Gastroesophageal sphincter (tissue), 3 donors: ENCODE measurements at regions not wholly inside any gene's neighbourhood (a gene's known extent, or its start where the extent isn't known, plus 50 kb on each side); places are given as distances from the start of the nearest gene placed in this dataset.

Experiments used
- CTCF ChIP-seq, 4 experiments: fragments of 200-600 bp in 2 of 4; fragments of 450-650 bp in 2 of 4; sonication (generic) in 1 of 4; IDR thresholded peaks; one replicate each; pipeline ENCODE4 v1.5.1; 2017 to 2019; ENCODE audit warnings: antibody characterized with exemption in 4 of 4, mild to moderate bottlenecking in 2 of 4, moderate library complexity in 2 of 4
- EP300 ChIP-seq: sonication (generic); formaldehyde crosslinking; IDR thresholded peaks from one replicate; pipeline ENCODE4 v1.6.1; 2017; ENCODE audit warnings: antibody characterized with exemption, mild to moderate bottlenecking
- POLR2A ChIP-seq, 2 donors: fragments of 450-650 bp; IDR thresholded peaks; one replicate each; pipeline ENCODE4 v1.6.1; 2017; ENCODE audit warnings: antibody characterized with exemption in 2 of 2, mild to moderate bottlenecking in 2 of 2, moderate library complexity in 1 of 2
- POLR2AphosphoS5 ChIP-seq: sonication (generic); formaldehyde crosslinking; IDR thresholded peaks from one replicate; pipeline ENCODE4 v1.6.1; 2017; ENCODE audit warnings: antibody characterized with exemption

DNA sequence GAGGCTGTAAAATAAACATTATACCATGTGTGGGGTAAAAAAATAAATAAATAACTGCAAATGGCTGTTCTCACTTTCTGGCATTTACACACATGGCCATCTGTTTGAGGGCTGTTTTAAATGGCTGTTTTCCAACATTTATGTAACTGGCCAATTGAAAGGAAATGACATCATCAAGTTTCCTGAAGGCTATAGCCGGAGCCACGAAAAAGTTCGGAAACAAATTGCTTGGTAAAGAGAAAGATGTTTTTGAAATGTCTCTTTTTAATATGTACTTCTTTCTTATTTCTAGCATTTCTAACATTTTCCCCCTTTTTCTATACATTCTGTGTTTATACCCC lies 95.4 kb upstream of the DAB2 start:
- TF ChIP-seq EP300 (no peak), POLR2A (IDR thresholded peaks at IDR 0.05) (no peak), CTCF (IDR thresholded peaks at IDR 0.05) (no peak), POLR2AphosphoS5 (peak; percentile 59)
